ENCODE measurements at regions not wholly inside any gene's neighbourhood (a gene's known extent, or its start where the extent isn't known, plus 50 kb on each side); places are given as distances from the start of the nearest gene placed in this dataset.

DNA sequence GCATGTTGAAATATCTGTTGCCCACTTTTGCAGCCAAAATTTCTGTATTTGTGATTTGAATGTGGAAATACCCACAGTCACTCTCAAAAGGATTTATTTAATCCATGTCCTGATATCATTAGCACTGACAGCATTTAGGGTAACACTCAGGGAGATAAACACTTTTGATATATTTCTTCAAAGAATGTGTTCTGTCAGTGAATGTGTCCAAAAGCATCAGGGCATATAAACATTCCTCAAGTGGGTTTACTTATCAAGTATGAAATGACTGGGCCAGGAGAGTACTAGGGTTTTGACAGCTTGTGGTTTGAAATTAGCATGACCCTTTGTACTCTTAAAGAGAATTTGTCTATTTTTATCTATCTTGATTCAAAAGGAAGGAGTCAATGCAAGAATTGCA, 1302.1 kb upstream of the ADGRL2 start:
- intact Hi-C loops (cut with micrococcal nuclease; ENCODE audit: unreplicated experiment) (no loop called here), in situ Hi-C loops (cut with HindIII; ENCODE audit: low pct_unique_long_range_greater_than_20kb, low sequenced_read_pairs) (no loop called here)
- no peak for ATAC-seq

DNA sequence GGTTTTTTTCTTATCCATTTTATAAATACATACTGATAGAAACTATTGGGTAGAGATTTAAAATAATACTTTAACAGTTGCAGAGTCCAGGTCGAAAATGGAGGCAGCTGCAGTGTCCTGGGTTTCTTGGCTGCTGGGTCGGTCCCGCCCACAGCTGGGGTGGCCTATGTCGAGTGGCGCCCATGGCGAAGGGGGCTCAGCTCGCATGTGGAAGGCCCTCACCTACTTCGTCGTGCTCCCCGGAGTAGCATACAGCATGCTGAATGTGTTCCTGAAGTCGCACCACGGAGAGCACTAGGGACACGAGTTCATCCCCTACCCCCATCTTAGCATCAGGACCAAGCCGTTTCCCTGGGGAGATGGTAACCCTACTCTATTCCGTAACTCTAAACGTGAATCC, 1304.9 kb upstream of the ADGRL2 start:
- no peak overlapping the region for H3K27ac ChIP-seq (ENCODE audit: low read length)
- ChIA-PET CTCF (no interaction called here), POLR2A (no interaction called here)
- no peaks in the 10 kb centered on the region for H3K4me1 ChIP-seq (ENCODE audit: control insufficient read depth, insufficient read depth, low read length)
- H3K4me3 ChIP-seq (ENCODE audit: low read depth in 2 of 2, low read length in 2 of 2): no peak overlapping the region
- H3K9me3 ChIP-seq (ENCODE audit: control insufficient read depth, insufficient read depth, low read depth, low read length): no peaks in the 10 kb centered on the region
- intact Hi-C loops (cut with micrococcal nuclease; ENCODE audit: unreplicated experiment) (no loop called here), in situ Hi-C loops (cut with HindIII; ENCODE audit: low pct_unique_long_range_greater_than_20kb, low sequenced_read_pairs) (no loop called here)
- TF ChIP-seq TCF7L2 (IDR thresholded peaks at IDR 0.05; ENCODE audit: low read depth, low read length): no peak
- TF ChIP-seq CTCF (IDR thresholded peaks at IDR 0.05): no peak
- TF ChIP-seq SIN3A (IDR thresholded peaks at IDR 0.05; ENCODE audit: borderline replicate concordance, insufficient read depth, low read depth, low read length): no peak
- TF ChIP-seq, protein P1, sequence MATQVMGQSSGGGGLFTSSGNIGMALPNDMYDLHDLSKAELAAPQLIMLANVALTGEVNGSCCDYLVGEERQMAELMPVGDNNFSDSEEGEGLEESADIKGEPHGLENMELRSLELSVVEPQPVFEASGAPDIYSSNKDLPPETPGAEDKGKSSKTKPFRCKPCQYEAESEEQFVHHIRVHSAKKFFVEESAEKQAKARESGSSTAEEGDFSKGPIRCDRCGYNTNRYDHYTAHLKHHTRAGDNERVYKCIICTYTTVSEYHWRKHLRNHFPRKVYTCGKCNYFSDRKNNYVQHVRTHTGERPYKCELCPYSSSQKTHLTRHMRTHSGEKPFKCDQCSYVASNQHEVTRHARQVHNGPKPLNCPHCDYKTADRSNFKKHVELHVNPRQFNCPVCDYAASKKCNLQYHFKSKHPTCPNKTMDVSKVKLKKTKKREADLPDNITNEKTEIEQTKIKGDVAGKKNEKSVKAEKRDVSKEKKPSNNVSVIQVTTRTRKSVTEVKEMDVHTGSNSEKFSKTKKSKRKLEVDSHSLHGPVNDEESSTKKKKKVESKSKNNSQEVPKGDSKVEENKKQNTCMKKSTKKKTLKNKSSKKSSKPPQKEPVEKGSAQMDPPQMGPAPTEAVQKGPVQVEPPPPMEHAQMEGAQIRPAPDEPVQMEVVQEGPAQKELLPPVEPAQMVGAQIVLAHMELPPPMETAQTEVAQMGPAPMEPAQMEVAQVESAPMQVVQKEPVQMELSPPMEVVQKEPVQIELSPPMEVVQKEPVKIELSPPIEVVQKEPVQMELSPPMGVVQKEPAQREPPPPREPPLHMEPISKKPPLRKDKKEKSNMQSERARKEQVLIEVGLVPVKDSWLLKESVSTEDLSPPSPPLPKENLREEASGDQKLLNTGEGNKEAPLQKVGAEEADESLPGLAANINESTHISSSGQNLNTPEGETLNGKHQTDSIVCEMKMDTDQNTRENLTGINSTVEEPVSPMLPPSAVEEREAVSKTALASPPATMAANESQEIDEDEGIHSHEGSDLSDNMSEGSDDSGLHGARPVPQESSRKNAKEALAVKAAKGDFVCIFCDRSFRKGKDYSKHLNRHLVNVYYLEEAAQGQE (IDR thresholded peaks at IDR 0.05; ENCODE audit: insufficient read depth in 1 of 2, low read depth in 2 of 2, low read length in 1 of 2): no peak
- TF ChIP-seq POLR2AphosphoS5 (IDR thresholded peaks at IDR 0.05; ENCODE audit: low read depth, low read length): no peak
- no TSS peak for BruUV-seq (replicated peaks)
- no peaks in the 10 kb centered on the region; the same call in 1 of the 2 replicates for H3K36me3 ChIP-seq (ENCODE audit: control insufficient read depth, insufficient read depth, low read length)
- no peak for ATAC-seq
- no peak for DNase-seq (ENCODE audit: low read depth, low spot score)
- no peaks in the 10 kb centered on the region for H3K27me3 ChIP-seq (ENCODE audit: control insufficient read depth, insufficient read depth, low read length)

More for the DNA sequence above, 1302.1 kb upstream of the ADGRL2 start:
- Histone ChIP-seq H3K4me1 (ENCODE audit: control insufficient read depth, insufficient read depth, low read length) (no peaks in the 10 kb centered on the region), H3K27me3 (ENCODE audit: control insufficient read depth, insufficient read depth, low read length) (no peaks in the 10 kb centered on the region), H3K36me3 (ENCODE audit: control insufficient read depth, insufficient read depth, low read length) (no peaks in the 10 kb centered on the region; the same call in 1 of the 2 replicates), H3K27ac (ENCODE audit: low read length) (no peak overlapping the region), H3K4me3 (ENCODE audit: low read depth in 2 of 2, low read length in 2 of 2) (no peak overlapping the region), H3K9me3 (ENCODE audit: control insufficient read depth, insufficient read depth, low read depth, low read length) (no peaks in the 10 kb centered on the region)
- BruUV-seq (replicated peaks): no TSS peak
- DNase-seq (ENCODE audit: low read depth, low spot score): no peak
- no peak for TF ChIP-seq POLR2AphosphoS5 (IDR thresholded peaks at IDR 0.05; ENCODE audit: low read depth, low read length)
- TF ChIP-seq, protein P1 (IDR thresholded peaks at IDR 0.05; ENCODE audit: insufficient read depth in 1 of 2, low read depth in 2 of 2, low read length in 1 of 2): no peak
- no peak for TF ChIP-seq SIN3A (IDR thresholded peaks at IDR 0.05; ENCODE audit: borderline replicate concordance, insufficient read depth, low read depth, low read length)
- TF ChIP-seq CTCF (IDR thresholded peaks at IDR 0.05): no peak
- TF ChIP-seq TCF7L2 (IDR thresholded peaks at IDR 0.05; ENCODE audit: low read depth, low read length): no peak
- ChIA-PET POLR2A (no interaction called here), CTCF (no interaction called here)

Measured in Panc1 (cell line).